Left colon (tissue), 2 donors: ENCODE measurements at regions not wholly inside any gene's neighbourhood (a gene's known extent, or its start where the extent isn't known, plus 50 kb on each side); places are given as distances from the start of the nearest gene placed in this dataset.
A peak's percentile ranks its signal among the peaks of the same experiment; 100 is the strongest.

Source experiments
- ATAC-seq: fragments of 200-7000 bp; cut with Tn5 transposase; one replicate; pipeline ENCODE4 v1.9.1; 2020; ENCODE audit warnings: mild to moderate bottlenecking, moderate library complexity
- DNase-seq, 2 donors: peaks; one replicate each; pipeline ENCODE4 v3.0.0-alpha.2; 2020
- intact Hi-C, 2 donors: fragments of 100-400 bp; cut with DNase I in 1 of 2; cut with micrococcal nuclease in 1 of 2; formaldehyde crosslinking; loops; one replicate each; pipeline versions ENCODE4 v1.11.2 to v1.14.0; 2022; cut with DNase I, micrococcal nuclease
- donor health status: DM: no; HTN: no; CAD: no.
- donor health status: DM: yes; HTN: yes; CAD: no.

- DNase-seq, result no peak
- ATAC-seq, result no peak
- intact Hi-C loops, result no loop called here
These were observed 234.2 kb upstream of the FOXQ1 start for GRCh38 chr6:1077478-1078416.

- ATAC-seq, result peak; percentile 54
- DNase-seq, result no peak
- intact Hi-C loops, result no loop called here
These were observed 235.1 kb upstream of the FOXQ1 start for GRCh38 chr6:1076531-1077459.

- DNase-seq (no peak), ATAC-seq (no peak)
- intact Hi-C loops, result no loop called here
These were observed 236.0 kb upstream of the FOXQ1 start for GRCh38 chr6:1075880-1076279.

GRCh38 chr6:1075444-1075843, 236.5 kb upstream of the FOXQ1 start:
- ATAC-seq (no peak), DNase-seq (no peak)
- intact Hi-C loops, result no loop called here

GRCh38 chr6:1070085-1070521, 241.8 kb upstream of the FOXQ1 start:
- ATAC-seq, result peak; percentile 67
- DNase-seq, result peak; percentile 25 to 31
- intact Hi-C loops, result no loop called here

GRCh38 chr6:1068905-1069304, 243.0 kb upstream of the FOXQ1 start:
- ATAC-seq (no peak), DNase-seq (no peak)
- intact Hi-C loops, result no loop called here

GRCh38 chr6:1068068-1068467, 243.8 kb upstream of the FOXQ1 start:
- intact Hi-C loops, result no loop called here
- ATAC-seq, result no peak
- DNase-seq, result no peak

GRCh38 chr6:1067346-1067745, 244.6 kb upstream of the FOXQ1 start:
- DNase-seq (no peak), ATAC-seq (no peak)
- intact Hi-C loops, result no loop called here

GRCh38 chr6:1066449-1067090, 245.3 kb upstream of the FOXQ1 start:
- ATAC-seq (no peak), DNase-seq (no peak)
- intact Hi-C loops, result no loop called here

- ATAC-seq, result no peak
- intact Hi-C loops, result no loop called here
- DNase-seq, result no peak
These were observed 245.9 kb upstream of the FOXQ1 start for GRCh38 chr6:1065986-1066385.

GRCh38 chr6:1063671-1064355, 248.1 kb upstream of the FOXQ1 start:
- DNase-seq, result no peak
- ATAC-seq, result peak; percentile 68
- intact Hi-C loops, result no loop called here

- intact Hi-C loops, result no loop called here
- DNase-seq, result no peak
- no peak for ATAC-seq
These were observed 248.9 kb upstream of the FOXQ1 start for GRCh38 chr6:1062786-1063545.

GRCh38 chr6:1059596-1059995, 252.3 kb upstream of the FOXQ1 start:
- ATAC-seq (no peak), DNase-seq (no peak)
- intact Hi-C loops, result no loop called here

GRCh38 chr6:1057490-1058135, 254.3 kb upstream of the FOXQ1 start:
- ATAC-seq (no peak), DNase-seq (no peak)
- intact Hi-C loops, result no loop called here

GRCh38 chr6:1055015-1055921, 256.6 kb upstream of the FOXQ1 start:
- peak; percentile 54 for ATAC-seq
- intact Hi-C loops, result no loop called here
- DNase-seq, result no peak

GRCh38 chr6:1054653-1055014, 257.3 kb upstream of the FOXQ1 start:
- ATAC-seq (no peak), DNase-seq (no peak)
- intact Hi-C loops, result no loop called here

- ATAC-seq (no peak), DNase-seq (no peak)
- intact Hi-C loops, result no loop called here
These were observed 258.3 kb upstream of the FOXQ1 start for GRCh38 chr6:1053586-1053985.
